HepG2 (cell line): ENCODE measurements at regions not wholly inside any gene's neighbourhood (a gene's known extent, or its start where the extent isn't known, plus 50 kb on each side); places are given as distances from the start of the nearest gene placed in this dataset.

Source experiments
- ATAC-seq: fragments of 200-7000 bp; cut with Tn5 transposase; 3 replicates; pipeline ENCODE4 v1.9.1; 2020; ENCODE audit warnings: mild to moderate bottlenecking, moderate library complexity
- BruUV-seq: library from RNA; stranded (reverse); fragments of 400-500 nt; replicated peaks from 2 replicates; lab custom pipeline; 2021; lab: Mats Ljungman, UMichigan
- CTCF ChIA-PET: fragments of 300-600 bp; formaldehyde crosslinking; extraction: SDS; loops from one replicate; lab custom pipeline; 2021; ENCODE audit warnings: low total read pairs, inconsistent platforms, low intra/inter-chr PET ratio; lab: Yijun Ruan, JAX
- POLR2A ChIA-PET: fragments of 350-600 bp; sonication (Branson Sonifier 250); formaldehyde crosslinking; loops from one replicate; lab custom pipeline; 2020; ENCODE audit warnings: antibody characterized with exemption, inconsistent platforms; lab: Yijun Ruan, JAX
- DNase-seq: peaks from one replicate; pipeline ENCODE4 v3.0.0-alpha.2; 2015; ENCODE audit warnings: low spot score
- FAIRE-seq: peaks from 3 replicates; lab custom pipeline; 2011; peaks lifted over from hg19 to GRCh38; lab: Jason Lieb, UNC
- H2AFZ ChIP-seq: one replicate; pipeline ENCODE4 v1.6.1; 2011; ENCODE audit warnings: low read length, inconsistent platforms
- H3K27ac ChIP-seq: fragments of 300-600 bp; 3 replicates; pipeline ENCODE4 v1.8.0; 2011; ENCODE audit warnings: mixed run types, mild to moderate bottlenecking, mixed read lengths, low read length, inconsistent platforms; ENCODE audit not compliant: insufficient read depth; ENCODE audit errors: extremely low read length
- H3K27me3 ChIP-seq, 2 experiments: fragments of 200-600 bp in 1 of 2; 2 replicates in 1 of 2; 3 replicates in 1 of 2; pipeline versions ENCODE4 v1.6.0 to v1.8.0; 2011; ENCODE audit warnings: low read length in 2 of 2, mild to moderate bottlenecking in 2 of 2, moderate library complexity in 2 of 2, inconsistent platforms in 1 of 2; ENCODE audit not compliant: insufficient read depth in 2 of 2, control insufficient read depth in 1 of 2
- H3K36me3 ChIP-seq, 2 experiments: fragments of 200-600 bp in 1 of 2; replicated peaks in 1 of 2; 2 replicates in 1 of 2; 3 replicates in 1 of 2; pipeline versions ENCODE4 v1.5.1 to v1.8.0; 2011; ENCODE audit warnings: low read length in 2 of 2, inconsistent platforms in 1 of 2; ENCODE audit not compliant: insufficient read depth in 2 of 2, control insufficient read depth in 1 of 2
- H3K4me1 ChIP-seq: 2 replicates; pipeline ENCODE4 v1.5.1; 2012; ENCODE audit warnings: low read length, inconsistent platforms; ENCODE audit not compliant: insufficient read depth
- H3K4me2 ChIP-seq: 2 replicates; pipeline ENCODE4 v1.6.0; 2011; ENCODE audit warnings: low read depth, low read length, inconsistent platforms
- H3K4me3 ChIP-seq, 3 experiments: fragments of 200-600 bp in 1 of 3; sonication (generic), shearing (Covaris generic) in 1 of 3; replicated peaks in 1 of 3; 2 replicates each; pipeline ENCODE4 v1.5.1; 2011 to 2016; ENCODE audit warnings: low read length in 3 of 3, inconsistent platforms in 2 of 3, low read depth in 2 of 3, mild to moderate bottlenecking in 2 of 3, control low read depth in 1 of 3, mixed read lengths in 1 of 3; ENCODE audit not compliant: insufficient read depth in 1 of 3
- H3K79me2 ChIP-seq: one replicate; pipeline ENCODE4 v1.6.1; 2011; ENCODE audit warnings: low read length, inconsistent platforms; ENCODE audit not compliant: insufficient read depth
- H3K9ac ChIP-seq: 2 replicates; pipeline ENCODE4 v1.6.0; 2011; ENCODE audit warnings: mild to moderate bottlenecking, low read depth, low read length, inconsistent platforms; ENCODE audit not compliant: insufficient read depth
- H3K9me3 ChIP-seq: 2 replicates; pipeline ENCODE4 v1.5.1; 2012; ENCODE audit warnings: mild to moderate bottlenecking, low read length
- H4K20me1 ChIP-seq: 2 replicates; pipeline ENCODE4 v1.6.0; 2011; ENCODE audit warnings: inconsistent platforms, mild to moderate bottlenecking, low read length, moderate library complexity; ENCODE audit not compliant: insufficient read depth
- CENPX ChIP-seq: sonication (generic); formaldehyde crosslinking; IDR thresholded peaks from 2 replicates; pipeline ENCODE4 v1.9.0; 2021; ENCODE audit warnings: mild to moderate bottlenecking, missing genetic modification reagents, moderate library complexity
- POLR2G ChIP-seq: fragments of 200-400 bp; formaldehyde crosslinking; IDR thresholded peaks from 2 replicates; pipeline ENCODE4 v1.6.1; 2018; ENCODE audit warnings: mild to moderate bottlenecking, low read depth, low read length, moderate library complexity
- SOX13 ChIP-seq, 3 experiments: fragments of 450-650 bp in 1 of 3; sonication (generic) in 1 of 3; formaldehyde crosslinking in 1 of 3; IDR thresholded peaks in 2 of 3; conservative IDR thresholded peaks in 1 of 3; 2 replicates each; pipeline versions ENCODE4 v1.5.0 to v1.6.1; 2016 to 2020; ENCODE audit warnings: antibody characterized with exemption in 1 of 3, mild to moderate bottlenecking in 1 of 3, missing compliant biosample characterization in 1 of 3, missing genetic modification reagents in 1 of 3, moderate library complexity in 1 of 3
- ZNF30 ChIP-seq: sonication (generic); formaldehyde crosslinking; IDR thresholded peaks from 2 replicates; pipeline ENCODE4 v1.5.0; 2020; ENCODE audit warnings: mild to moderate bottlenecking, missing genetic modification reagents
- ZNF382 ChIP-seq: sonication (generic); formaldehyde crosslinking; IDR thresholded peaks from 2 replicates; pipeline ENCODE4 v1.5.0; 2020; ENCODE audit warnings: missing genetic modification reagents, mild to moderate bottlenecking, borderline replicate concordance
- ZNF563 ChIP-seq: sonication (generic); formaldehyde crosslinking; IDR thresholded peaks from 2 replicates; pipeline ENCODE4 v1.8.0; 2022; ENCODE audit warnings: mild to moderate bottlenecking, moderate library complexity, missing genetic modification reagents
- ZNF782 ChIP-seq: sonication (generic); formaldehyde crosslinking; IDR thresholded peaks from 2 replicates; pipeline ENCODE4 v1.4.0; 2020; ENCODE audit warnings: missing genetic modification reagents, mild to moderate bottlenecking, borderline replicate concordance
- WGBS: methylation state at CpG from one replicate; pipeline ENCODE4 v1.1.6; 2017; ENCODE audit warnings: low lambda C conversion rate; 5-methylcytosine and 5-hydroxymethylcytosine counted together
- in situ Hi-C: cut with HindIII; loops from 2 replicates; pipeline ENCODE4 v1.10.0; 2017; ENCODE audit warnings: low pct_unique_long_range_greater_than_20kb; ENCODE audit not compliant: extremely low pct_ligation_motif_present
- intact Hi-C: fragments of 100-400 bp; cut with micrococcal nuclease; formaldehyde crosslinking; loops from one replicate; pipeline ENCODE4 v1.10.0; 2022; ENCODE audit not compliant: unreplicated experiment
- TF ChIP-seq, protein P1 (sequence below): sonication (generic); formaldehyde crosslinking; IDR thresholded peaks from 2 replicates; pipeline ENCODE4 v1.5.1; 2020; ENCODE audit warnings: mild to moderate bottlenecking, missing genetic modification reagents

DNA sequence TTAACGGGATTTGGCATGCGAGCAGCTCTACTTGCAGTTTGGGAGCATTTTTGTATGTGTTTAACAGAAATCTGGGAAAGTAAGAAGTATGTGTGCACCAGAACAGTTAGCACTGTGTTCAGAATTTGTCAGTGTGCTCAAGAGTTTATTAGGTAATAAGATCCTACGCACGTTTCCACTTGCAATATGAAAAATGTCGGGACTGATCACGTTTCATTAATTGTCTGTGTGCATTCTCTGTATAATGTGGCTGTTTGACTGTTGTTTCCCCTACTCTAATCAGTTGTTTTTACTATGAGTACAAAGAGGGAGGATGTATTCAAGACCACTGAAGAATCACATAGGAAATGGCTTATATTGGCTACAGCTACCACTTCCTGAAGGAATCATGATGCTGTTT is 349.7 kb upstream of the POU3F2 start:
- no TSS peak for BruUV-seq
- FAIRE-seq (no peak), DNase-seq (no peak), ATAC-seq (no peak)
- H3K9ac ChIP-seq, result no peak overlapping the region
- intact Hi-C loops, result no loop called here
- CTCF ChIA-PET, result no interaction called here
- TF ChIP-seq ZNF782 (CRISPR knock-in tag) (no peak), SOX13 (IDR thresholded peaks at IDR 0.05) (no peak), SOX13 (CRISPR knock-in tag; conservative IDR thresholded peaks at IDR 0.05 in 1 of 2, IDR thresholded peaks at IDR 0.05 in 1 of 2) (no peak), ZNF382 (no peak), ZNF30 (CRISPR knock-in tag) (no peak), POLR2G (no peak), ZNF563 (no peak), CENPX (CRISPR knock-in tag) (no peak)
- TF ChIP-seq, protein P1, sequence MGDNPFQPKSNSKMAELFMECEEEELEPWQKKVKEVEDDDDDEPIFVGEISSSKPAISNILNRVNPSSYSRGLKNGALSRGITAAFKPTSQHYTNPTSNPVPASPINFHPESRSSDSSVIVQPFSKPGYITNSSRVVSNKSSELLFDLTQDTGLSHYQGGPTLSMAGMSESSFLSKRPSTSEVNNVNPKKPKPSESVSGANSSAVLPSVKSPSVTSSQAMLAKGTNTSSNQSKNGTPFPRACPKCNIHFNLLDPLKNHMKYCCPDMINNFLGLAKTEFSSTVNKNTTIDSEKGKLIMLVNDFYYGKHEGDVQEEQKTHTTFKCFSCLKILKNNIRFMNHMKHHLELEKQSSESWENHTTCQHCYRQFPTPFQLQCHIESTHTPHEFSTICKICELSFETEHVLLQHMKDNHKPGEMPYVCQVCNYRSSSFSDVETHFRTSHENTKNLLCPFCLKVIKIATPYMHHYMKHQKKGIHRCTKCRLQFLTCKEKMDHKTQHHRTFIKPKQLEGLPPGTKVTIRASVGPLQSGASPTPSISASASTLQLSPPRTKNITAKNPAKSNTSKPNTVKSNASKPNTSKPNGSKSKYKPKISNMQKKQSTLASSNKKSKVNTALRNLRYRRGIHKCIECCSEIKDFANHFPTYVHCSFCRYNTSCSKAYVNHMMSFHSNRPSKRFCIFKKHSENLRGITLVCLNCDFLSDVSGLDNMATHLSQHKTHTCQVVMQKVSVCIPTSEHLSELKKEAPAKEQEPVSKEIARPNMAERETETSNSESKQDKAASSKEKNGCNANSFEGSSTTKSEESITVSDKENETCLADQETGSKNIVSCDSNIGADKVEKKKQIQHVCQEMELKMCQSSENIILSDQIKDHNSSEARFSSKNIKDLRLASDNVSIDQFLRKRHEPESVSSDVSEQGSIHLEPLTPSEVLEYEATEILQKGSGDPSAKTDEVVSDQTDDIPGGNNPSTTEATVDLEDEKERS (CRISPR knock-in tag), result no peak
- H3K9me3 ChIP-seq, result no peaks in the 10 kb centered on the region
- in situ Hi-C loops, result no loop called here
- no peak overlapping the region for H3K4me3 ChIP-seq
- H3K79me2 ChIP-seq, result no peaks in the 10 kb centered on the region
- 2% methylated on average over 6 of the region's 6 CpGs for WGBS
- POLR2A ChIA-PET, result no interaction called here
- H4K20me1 ChIP-seq, result no peaks in the 10 kb centered on the region
- H3K27ac ChIP-seq, result no peak overlapping the region
- no peaks in the 10 kb centered on the region for H3K27me3 ChIP-seq
- H3K4me1 ChIP-seq, result no peaks in the 10 kb centered on the region
- no peak overlapping the region for H3K4me2 ChIP-seq
- H2AFZ ChIP-seq, result no peak overlapping the region
- no peaks in the 10 kb centered on the region for H3K36me3 ChIP-seq
